ENCODE measurements at regions not wholly inside any gene's neighbourhood (a gene's known extent, or its start where the extent isn't known, plus 50 kb on each side); places are given as distances from the start of the nearest gene placed in this dataset.

DNA sequence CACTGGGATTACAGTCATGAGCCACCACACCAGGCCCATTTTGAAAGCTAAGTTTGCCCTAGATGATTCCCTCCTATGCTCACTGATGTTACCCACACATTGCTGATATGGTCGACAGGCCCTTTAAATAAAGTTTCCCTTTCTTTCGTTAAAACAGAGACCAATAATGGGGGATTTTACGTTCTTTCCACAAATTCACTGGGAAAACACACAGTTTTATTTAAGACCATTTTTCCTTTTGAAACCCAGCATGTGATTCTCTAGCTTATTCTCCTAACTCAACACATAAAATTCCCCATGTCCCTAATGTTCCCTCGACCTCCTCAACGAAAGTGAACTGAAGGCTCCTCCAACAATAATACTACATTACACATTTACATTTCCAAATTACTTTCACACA, 223.2 kb downstream of the ANAPC1 start:
- Mint-ChIP-seq H3K9me3 (no peaks in the 10 kb centered on the region), H3K27me3 (ENCODE audit: low read depth) (peaks cover 46% of the 10 kb centered on the region), H3K36me3 (ENCODE audit: low read depth) (no peaks in the 10 kb centered on the region), H3K4me3 (ENCODE audit: low read depth) (no peak overlapping the region), H3K27ac (no peak overlapping the region), H3K4me1 (ENCODE audit: low read depth) (peaks cover 9% of the 10 kb centered on the region)
- DNase-seq (ENCODE audit: low spot score): no peak
- intact Hi-C loops (cut with micrococcal nuclease): loop anchor here (5.0 kb wide), 1 partner anchor 34 kb away; no protein-coding TSS in a partner anchor

DNA sequence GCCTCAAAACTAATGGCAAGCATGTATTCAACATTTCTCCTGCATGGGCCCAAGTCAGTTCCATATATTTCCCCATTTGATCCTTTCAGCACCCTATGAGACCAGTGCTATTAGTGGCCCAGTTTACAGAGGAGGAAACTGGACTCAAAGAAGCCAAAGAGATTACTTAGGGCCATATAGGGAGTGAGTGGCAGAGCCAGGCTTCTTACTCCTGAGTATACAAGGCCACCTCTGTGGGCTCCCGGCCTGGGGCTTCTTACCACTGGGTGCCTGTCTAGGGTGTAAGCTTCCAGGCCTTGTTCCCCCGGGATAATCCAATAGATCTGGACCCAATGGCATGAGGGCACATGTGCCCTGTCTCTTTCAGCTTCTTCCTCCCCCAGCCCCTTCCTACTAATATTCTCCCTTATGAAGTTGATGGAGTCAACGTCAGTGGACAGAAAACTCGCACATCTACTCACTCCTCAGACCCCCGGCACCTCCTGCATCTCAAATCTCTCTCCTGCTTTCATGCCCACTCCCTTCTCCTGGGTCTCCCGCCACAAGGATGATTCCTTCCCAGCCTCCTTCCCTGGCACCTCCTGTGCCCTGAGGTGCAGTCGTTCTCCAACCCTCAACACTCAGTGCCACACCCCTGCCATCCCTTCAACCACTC, 222.6 kb downstream of the ANAPC1 start:
- Mint-ChIP-seq H3K27ac (no peak overlapping the region), H3K9me3 (no peaks in the 10 kb centered on the region), H3K36me3 (ENCODE audit: low read depth) (no peaks in the 10 kb centered on the region), H3K27me3 (ENCODE audit: low read depth) (peaks cover 46% of the 10 kb centered on the region), H3K4me1 (ENCODE audit: low read depth) (peaks cover 9% of the 10 kb centered on the region), H3K4me3 (ENCODE audit: low read depth) (no peak overlapping the region)
- DNase-seq (ENCODE audit: low spot score): no peak
- intact Hi-C loops (cut with micrococcal nuclease): loop anchor here (5.0 kb wide), 1 partner anchor 34 kb away; no protein-coding TSS in a partner anchor

DNA sequence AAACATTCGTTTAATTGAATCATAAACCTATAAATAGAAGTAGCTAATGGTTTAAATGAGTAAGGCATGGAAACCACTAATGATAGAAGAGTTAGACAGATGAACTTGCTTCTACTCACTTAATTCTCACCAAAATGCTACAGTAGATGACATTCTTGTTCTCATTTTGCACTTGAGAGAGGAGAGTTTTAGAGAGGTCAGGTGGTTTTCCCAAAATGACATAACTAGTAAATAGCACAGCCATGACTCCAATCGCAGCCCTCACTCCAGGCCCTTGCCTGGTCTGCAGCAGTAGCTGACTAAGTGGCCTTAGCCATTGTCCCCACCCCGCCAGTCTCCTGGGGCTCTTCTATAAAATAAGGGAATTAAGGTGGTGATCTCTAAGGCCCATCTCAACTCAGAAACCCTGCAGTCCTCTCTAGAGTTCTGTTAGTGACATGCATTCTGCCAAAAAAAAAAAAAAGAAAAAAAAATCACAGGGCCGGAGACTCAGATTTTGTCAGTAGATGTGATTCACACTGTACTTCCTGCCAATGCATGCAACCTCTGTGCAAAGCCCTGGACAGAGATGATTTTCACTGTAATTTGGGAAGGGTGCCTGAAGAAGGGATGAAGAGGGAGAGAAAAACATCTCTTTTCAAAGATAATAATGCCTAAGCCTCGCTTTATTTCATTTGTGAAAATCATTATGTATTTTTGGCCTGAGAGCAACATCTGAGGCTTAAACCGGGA, 221.8 kb downstream of the ANAPC1 start:
- no peaks in the 10 kb centered on the region for H3K36me3 Mint-ChIP-seq (ENCODE audit: low read depth)
- DNase-seq (ENCODE audit: low spot score): no peak
- peaks cover 9% of the 10 kb centered on the region for H3K4me1 Mint-ChIP-seq (ENCODE audit: low read depth)
- intact Hi-C loops (cut with micrococcal nuclease): loop anchor here (5.0 kb wide), 1 partner anchor 35 kb away; no protein-coding TSS in a partner anchor
- peaks cover 38% of the 10 kb centered on the region for H3K27me3 Mint-ChIP-seq (ENCODE audit: low read depth)
- no peak overlapping the region for H3K4me3 Mint-ChIP-seq (ENCODE audit: low read depth)
- H3K27ac Mint-ChIP-seq: no peak overlapping the region
- no peaks in the 10 kb centered on the region for H3K9me3 Mint-ChIP-seq

DNA sequence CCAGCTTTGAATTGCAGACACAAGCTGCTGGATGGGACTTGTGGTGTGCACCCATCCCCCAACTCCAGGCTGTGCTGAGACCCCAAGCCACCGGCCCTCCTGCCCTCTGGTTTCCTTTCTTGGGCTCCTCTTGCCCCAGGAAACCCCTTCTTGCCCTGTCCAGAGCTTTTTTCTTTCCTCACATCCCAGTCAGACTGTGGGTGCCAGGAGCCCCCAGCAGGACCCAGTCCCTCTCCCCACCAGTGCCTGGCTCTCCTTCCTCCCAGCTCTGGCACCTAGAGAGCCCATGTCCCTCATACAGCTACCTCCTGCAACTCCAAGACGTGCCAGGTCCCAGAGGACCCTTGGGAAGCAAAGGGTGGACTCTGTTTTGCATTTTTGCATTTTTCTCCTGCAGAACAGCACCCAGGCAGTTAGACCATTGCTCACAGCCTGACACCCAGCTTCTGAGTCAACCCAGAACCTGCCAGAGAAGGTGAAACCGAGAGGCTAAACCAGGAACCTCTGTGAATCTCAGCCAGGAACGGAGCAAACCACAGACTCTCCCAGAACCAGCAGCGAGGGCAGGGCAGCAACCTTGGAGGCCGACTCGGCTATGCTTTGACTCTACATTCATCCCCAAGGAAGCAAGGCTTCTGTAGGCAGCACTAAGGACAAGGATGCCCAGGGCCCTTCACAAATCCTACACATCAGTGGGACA, 221.1 kb downstream of the ANAPC1 start:
- Mint-ChIP-seq H3K27me3 (ENCODE audit: low read depth) (peaks cover 32% of the 10 kb centered on the region), H3K9me3 (no peaks in the 10 kb centered on the region), H3K27ac (peak overlapping the region; percentile 27), H3K4me3 (ENCODE audit: low read depth) (no peak overlapping the region), H3K36me3 (ENCODE audit: low read depth) (no peaks in the 10 kb centered on the region), H3K4me1 (ENCODE audit: low read depth) (peaks cover 9% of the 10 kb centered on the region)
- intact Hi-C loops (cut with micrococcal nuclease): loop anchor here (5.0 kb wide), 1 partner anchor 36 kb away; no protein-coding TSS in a partner anchor
- DNase-seq (ENCODE audit: low spot score): peak; percentile 14

DNA sequence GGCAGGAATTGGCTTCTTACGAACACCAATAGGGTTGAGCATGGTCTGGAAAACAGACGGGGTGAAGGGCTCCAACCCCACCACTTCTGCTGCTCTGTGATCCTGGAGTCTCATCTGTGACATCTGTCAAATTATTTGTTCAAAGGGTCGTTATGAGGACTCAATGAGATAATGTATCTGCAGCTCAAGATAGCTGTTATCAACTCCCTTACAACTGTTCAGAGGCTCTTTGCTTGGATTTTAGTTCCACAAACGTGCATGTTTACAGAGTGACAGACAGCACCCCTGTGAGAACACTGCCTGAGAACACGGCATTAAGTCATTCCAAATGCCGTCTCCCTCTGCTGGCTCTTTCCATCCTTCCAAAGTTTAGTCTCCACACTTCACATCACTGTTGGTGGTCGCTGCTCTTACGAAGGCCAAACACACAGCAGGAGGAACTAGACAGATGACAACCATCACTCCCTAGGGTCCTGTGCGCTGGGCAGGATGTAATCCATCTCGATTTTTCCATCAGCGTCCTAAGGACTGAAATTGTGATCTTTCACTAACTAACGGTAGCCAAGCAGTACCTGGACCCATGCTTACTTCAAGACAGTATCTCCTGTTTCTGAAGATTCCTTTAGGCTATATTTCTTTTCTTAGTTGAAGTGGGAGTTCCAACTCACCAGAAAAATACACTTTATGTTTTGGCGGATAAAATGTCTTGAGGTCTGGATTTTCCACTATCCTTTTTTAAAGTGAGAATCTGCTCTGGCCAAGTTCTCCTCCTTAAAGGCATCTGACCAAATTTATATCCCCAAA, 220.3 kb downstream of the ANAPC1 start:
- Mint-ChIP-seq H3K36me3 (ENCODE audit: low read depth) (no peaks in the 10 kb centered on the region), H3K9me3 (no peaks in the 10 kb centered on the region), H3K27me3 (ENCODE audit: low read depth) (peaks cover 36% of the 10 kb centered on the region), H3K4me1 (ENCODE audit: low read depth) (peaks cover 9% of the 10 kb centered on the region), H3K4me3 (ENCODE audit: low read depth) (no peak overlapping the region), H3K27ac (no peak overlapping the region)
- intact Hi-C loops (cut with micrococcal nuclease): loop anchor here (5.0 kb wide), 1 partner anchor 36 kb away; no protein-coding TSS in a partner anchor
- DNase-seq (ENCODE audit: low spot score): no peak

DNA sequence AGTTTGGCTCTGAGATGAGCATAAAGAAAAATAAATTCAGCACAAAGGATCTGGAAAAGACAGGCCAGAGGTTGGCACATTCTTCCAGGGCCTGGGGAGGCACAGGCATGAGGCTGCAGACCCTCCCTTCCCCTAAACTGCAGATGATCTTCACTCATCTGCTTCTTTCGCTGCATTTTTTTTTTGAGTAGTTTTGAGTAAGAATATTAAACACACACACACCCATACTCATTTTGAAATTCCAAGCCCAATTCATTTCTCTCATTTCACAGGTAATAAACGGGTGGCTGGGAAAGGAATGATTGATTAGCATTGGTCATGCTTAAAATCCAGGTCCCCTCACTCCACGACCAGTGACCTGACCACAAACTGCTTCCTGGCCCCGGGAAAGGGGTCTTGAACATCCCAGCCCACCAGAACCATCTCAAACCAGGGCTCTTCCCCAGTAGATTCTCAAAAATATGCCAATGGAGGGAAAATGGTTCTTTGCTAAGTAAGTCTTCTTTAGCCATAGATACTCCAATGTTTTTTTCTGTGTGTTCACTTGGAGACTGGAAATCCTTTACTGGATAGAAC, 219.6 kb downstream of the ANAPC1 start:
- Mint-ChIP-seq H3K27me3 (ENCODE audit: low read depth) (peaks cover 34% of the 10 kb centered on the region), H3K36me3 (ENCODE audit: low read depth) (no peaks in the 10 kb centered on the region), H3K4me1 (ENCODE audit: low read depth) (peaks cover 11% of the 10 kb centered on the region), H3K27ac (no peak overlapping the region), H3K9me3 (no peaks in the 10 kb centered on the region), H3K4me3 (ENCODE audit: low read depth) (no peak overlapping the region)
- no peak for DNase-seq (ENCODE audit: low spot score)
- intact Hi-C loops (cut with micrococcal nuclease): loop anchor here (5.0 kb wide), 1 partner anchor 37 kb away; no protein-coding TSS in a partner anchor

DNA sequence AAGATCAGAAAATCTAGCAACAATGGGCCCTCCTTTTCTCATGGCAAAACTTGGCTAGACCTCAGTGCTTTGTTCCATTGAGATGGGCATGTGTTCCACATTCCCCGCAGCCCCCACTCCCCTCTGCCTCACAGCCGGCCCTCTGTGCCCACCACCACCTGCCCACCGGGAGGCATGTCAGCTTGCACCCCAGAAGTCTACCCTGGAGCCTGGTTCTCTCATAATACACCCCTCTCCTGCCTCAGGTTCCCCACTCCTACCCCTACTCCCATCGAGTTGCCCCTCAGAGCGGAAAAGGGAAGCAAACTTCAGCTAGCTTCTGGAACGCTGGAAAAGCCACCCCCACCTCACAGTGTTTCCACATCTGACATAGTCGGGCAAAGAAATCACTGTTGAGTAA, 219.0 kb downstream of the ANAPC1 start:
- H3K4me1 Mint-ChIP-seq (ENCODE audit: low read depth): peaks cover 11% of the 10 kb centered on the region
- no peak overlapping the region for H3K4me3 Mint-ChIP-seq (ENCODE audit: low read depth)
- no peaks in the 10 kb centered on the region for H3K36me3 Mint-ChIP-seq (ENCODE audit: low read depth)
- intact Hi-C loops (cut with micrococcal nuclease): loop anchor here (5.0 kb wide), 1 partner anchor 37 kb away; no protein-coding TSS in a partner anchor
- DNase-seq (ENCODE audit: low spot score): no peak
- no peaks in the 10 kb centered on the region for H3K9me3 Mint-ChIP-seq
- H3K27ac Mint-ChIP-seq: no peak overlapping the region
- peaks cover 31% of the 10 kb centered on the region for H3K27me3 Mint-ChIP-seq (ENCODE audit: low read depth)

DNA sequence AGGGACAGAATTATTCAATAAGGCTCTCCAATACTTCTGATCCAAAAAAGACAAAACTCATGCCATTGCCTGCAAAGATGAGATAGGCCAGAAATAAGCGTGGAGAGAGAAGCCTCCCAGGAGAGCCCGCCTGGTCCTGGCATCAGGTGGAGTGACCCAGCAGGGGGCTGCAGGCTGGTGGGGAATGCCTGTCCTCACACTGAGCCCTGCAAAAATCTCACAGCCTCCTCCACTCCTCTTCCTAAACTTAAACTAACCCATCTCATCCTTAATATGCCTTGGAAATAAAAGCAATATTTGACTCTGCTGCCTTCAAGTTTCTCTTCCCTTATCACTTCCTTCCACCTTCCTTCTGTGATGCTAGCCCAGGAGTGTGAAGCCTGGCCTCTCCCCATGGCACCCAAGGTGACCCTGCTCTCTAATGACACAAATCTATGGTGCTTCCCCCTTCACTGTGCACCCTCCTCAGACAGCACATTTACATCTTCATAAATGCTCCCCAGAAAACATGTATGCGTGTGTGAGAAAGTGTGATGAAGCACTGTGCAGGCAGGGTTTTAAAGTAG, 218.4 kb downstream of the ANAPC1 start:
- intact Hi-C loops (cut with micrococcal nuclease): loop anchor here (5.0 kb wide), 1 partner anchor 37 kb away; no protein-coding TSS in a partner anchor
- H3K27me3 Mint-ChIP-seq (ENCODE audit: low read depth): peaks cover 28% of the 10 kb centered on the region
- H3K9me3 Mint-ChIP-seq: no peaks in the 10 kb centered on the region
- no peaks in the 10 kb centered on the region for H3K36me3 Mint-ChIP-seq (ENCODE audit: low read depth)
- peaks cover 11% of the 10 kb centered on the region for H3K4me1 Mint-ChIP-seq (ENCODE audit: low read depth)
- DNase-seq (ENCODE audit: low spot score): no peak
- H3K4me3 Mint-ChIP-seq (ENCODE audit: low read depth): no peak overlapping the region
- H3K27ac Mint-ChIP-seq: no peak overlapping the region

DNA sequence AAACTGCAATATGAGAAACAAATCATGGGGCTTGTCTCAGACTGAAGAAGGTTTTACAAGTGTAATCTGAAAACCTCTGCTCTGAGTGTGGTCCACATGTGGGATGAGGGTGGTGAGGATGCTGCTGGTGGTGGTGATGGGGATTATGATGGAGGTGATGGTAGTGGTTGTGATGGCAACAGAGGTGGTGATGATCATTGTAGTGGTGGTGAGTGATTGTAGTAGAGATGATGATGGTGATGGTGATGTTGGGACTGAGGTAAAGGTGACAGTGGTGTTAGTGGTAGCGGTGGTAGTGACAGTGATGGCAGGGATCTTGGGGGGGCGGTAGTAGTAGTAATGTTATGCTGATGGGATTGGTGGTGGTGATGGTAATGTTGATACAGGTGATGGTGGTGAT, 217.8 kb downstream of the ANAPC1 start:
- H3K9me3 Mint-ChIP-seq: no peaks in the 10 kb centered on the region
- H3K36me3 Mint-ChIP-seq (ENCODE audit: low read depth): no peaks in the 10 kb centered on the region
- peaks cover 11% of the 10 kb centered on the region for H3K4me1 Mint-ChIP-seq (ENCODE audit: low read depth)
- no peak for DNase-seq (ENCODE audit: low spot score)
- no peak overlapping the region for H3K27ac Mint-ChIP-seq
- no peak overlapping the region for H3K4me3 Mint-ChIP-seq (ENCODE audit: low read depth)
- intact Hi-C loops (cut with micrococcal nuclease): loop anchor here (5.0 kb wide), 1 partner anchor 36 kb away; no protein-coding TSS in a partner anchor
- H3K27me3 Mint-ChIP-seq (ENCODE audit: low read depth): peaks cover 25% of the 10 kb centered on the region

DNA sequence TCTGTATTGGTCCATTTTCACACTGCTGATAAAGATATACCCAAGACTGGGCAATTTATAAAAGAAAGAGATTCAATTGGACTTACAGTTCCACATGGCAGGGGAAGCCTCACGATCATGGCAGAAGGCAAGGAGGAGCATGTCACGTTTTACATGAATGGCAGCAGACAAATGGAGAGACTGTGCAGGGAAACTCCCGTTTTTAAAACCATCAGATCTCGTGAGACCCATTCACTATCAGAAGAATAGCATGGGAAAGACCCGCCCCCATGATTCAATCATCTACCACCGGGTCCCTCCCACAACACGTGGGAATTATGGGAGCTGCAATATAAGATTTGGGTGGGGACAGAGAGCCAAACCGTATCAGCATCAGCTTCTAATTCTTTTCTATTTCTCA, 217.0 kb downstream of the ANAPC1 start:
- Mint-ChIP-seq H3K27me3 (ENCODE audit: low read depth) (peaks cover 22% of the 10 kb centered on the region), H3K36me3 (ENCODE audit: low read depth) (no peaks in the 10 kb centered on the region), H3K9me3 (no peaks in the 10 kb centered on the region), H3K4me1 (ENCODE audit: low read depth) (peaks cover 11% of the 10 kb centered on the region), H3K27ac (no peak overlapping the region), H3K4me3 (ENCODE audit: low read depth) (no peak overlapping the region)
- no peak for DNase-seq (ENCODE audit: low spot score)
- intact Hi-C loops (cut with micrococcal nuclease): loop anchor here (5.0 kb wide), 1 partner anchor 35 kb away; no protein-coding TSS in a partner anchor

DNA sequence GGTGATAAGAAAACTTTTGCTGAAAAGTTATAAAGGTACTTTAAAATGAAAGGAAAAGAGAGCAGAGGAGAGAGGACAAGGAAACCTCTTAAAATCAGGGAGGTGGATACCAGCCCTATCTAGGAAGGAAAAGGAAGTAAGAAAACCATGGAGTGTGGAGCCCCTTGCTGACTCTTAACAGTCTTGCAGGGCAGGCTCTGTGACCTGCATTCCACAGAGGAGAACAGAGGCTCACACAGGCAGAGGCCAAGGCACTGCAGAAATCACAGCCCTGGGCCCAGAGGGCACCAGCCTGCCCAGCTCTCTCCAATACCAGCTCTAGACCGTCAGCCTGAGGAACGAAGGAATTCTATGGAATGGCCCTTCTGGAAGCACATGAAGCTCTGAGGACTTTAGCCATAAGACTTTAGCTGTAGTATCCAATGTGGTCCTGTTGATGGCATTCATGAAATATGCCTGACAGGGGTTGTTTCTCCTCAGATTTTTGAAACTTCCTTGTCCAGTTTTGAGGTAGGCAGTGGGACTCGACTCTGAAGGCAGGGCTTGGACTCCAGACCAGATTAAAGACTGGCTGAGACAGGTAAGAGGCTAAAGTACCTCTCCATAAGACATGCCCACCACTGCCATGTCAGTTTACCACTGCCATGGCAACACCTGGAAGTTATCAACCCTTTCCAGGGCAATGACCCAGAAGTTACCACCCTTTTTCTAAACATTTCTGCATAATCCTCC, 216.3 kb downstream of the ANAPC1 start:
- H3K9me3 Mint-ChIP-seq: no peaks in the 10 kb centered on the region
- DNase-seq (ENCODE audit: low spot score): peak; percentile 7

More for the DNA sequence above, 216.3 kb downstream of the ANAPC1 start:
- Mint-ChIP-seq H3K4me3 (ENCODE audit: low read depth) (no peak overlapping the region), H3K27me3 (ENCODE audit: low read depth) (peaks cover 22% of the 10 kb centered on the region), H3K27ac (no peak overlapping the region), H3K4me1 (ENCODE audit: low read depth) (peaks cover 8% of the 10 kb centered on the region), H3K36me3 (ENCODE audit: low read depth) (no peaks in the 10 kb centered on the region)
- intact Hi-C loops (cut with micrococcal nuclease): loop anchor here (5.0 kb wide), 1 partner anchor 35 kb away; no protein-coding TSS in a partner anchor
